NCI-H1436 treated with DMSO at 0.1 percent for 48 hours (cell line): ENCODE measurements at regions not wholly inside any gene's neighbourhood (a gene's known extent, or its start where the extent isn't known, plus 50 kb on each side); places are given as distances from the start of the nearest gene placed in this dataset.

Experiments used
- DNase-seq: peaks from one replicate; lab custom pipeline; 2025; lab: John Stamatoyannopoulos, UW

- no peak for DNase-seq
Measured at GRCh38 chr18:78564518-78564917, 415.1 kb upstream of the SALL3 start.

GRCh38 chr18:78565240-78565639, 414.4 kb upstream of the SALL3 start:
- no peak for DNase-seq

- DNase-seq = no peak
Measured at GRCh38 chr18:78566065-78566464, 413.6 kb upstream of the SALL3 start.

- no peak for DNase-seq
Measured at GRCh38 chr18:78566720-78567119, 412.9 kb upstream of the SALL3 start.

GRCh38 chr18:78571063-78571785, 408.4 kb upstream of the SALL3 start:
- DNase-seq = no peak

GRCh38 chr18:78571831-78572347, 407.7 kb upstream of the SALL3 start:
- DNase-seq = no peak

GRCh38 chr18:78573773-78574172, 405.8 kb upstream of the SALL3 start:
- DNase-seq = no peak

- DNase-seq = no peak
Measured at GRCh38 chr18:78576967-78577366, 402.7 kb upstream of the SALL3 start.

GRCh38 chr18:78579449-78579848, 400.2 kb upstream of the SALL3 start:
- no peak for DNase-seq

GRCh38 chr18:78579854-78580577, 399.6 kb upstream of the SALL3 start:
- DNase-seq = no peak

GRCh38 chr18:78580835-78581339, 398.7 kb upstream of the SALL3 start:
- no peak for DNase-seq

- DNase-seq = no peak
Measured at GRCh38 chr18:78582181-78582709, 397.4 kb upstream of the SALL3 start.

GRCh38 chr18:78582898-78583738, 396.5 kb upstream of the SALL3 start:
- no peak for DNase-seq

- DNase-seq = no peak
Measured at GRCh38 chr18:78583739-78584458, 395.7 kb upstream of the SALL3 start.

GRCh38 chr18:78584459-78585022, 395.1 kb upstream of the SALL3 start:
- DNase-seq = no peak

- no peak for DNase-seq
Measured at GRCh38 chr18:78586586-78586985, 393.0 kb upstream of the SALL3 start.

- no peak for DNase-seq
Measured at GRCh38 chr18:78587096-78587495, 392.5 kb upstream of the SALL3 start.

- no peak for DNase-seq
Measured at GRCh38 chr18:78587626-78588600, 391.7 kb upstream of the SALL3 start.

- no peak for DNase-seq
Measured at GRCh38 chr18:78589916-78590437, 389.6 kb upstream of the SALL3 start.

- DNase-seq = no peak
Measured at GRCh38 chr18:78595453-78595852, 384.2 kb upstream of the SALL3 start.
